Neutrophil (primary cell): ENCODE measurements at regions not wholly inside any gene's neighbourhood (a gene's known extent, or its start where the extent isn't known, plus 50 kb on each side); places are given as distances from the start of the nearest gene placed in this dataset.

ENCODE experiments used
- H3K27ac ChIP-seq: fragments of 200-600 bp; sonication (generic); 2 replicates; pipeline ENCODE4 v1.5.1; 2016; ENCODE audit warnings: mild to moderate bottlenecking, moderate library complexity
- H3K27me3 ChIP-seq: fragments of 200-600 bp; sonication (generic); 2 replicates; pipeline ENCODE4 v1.6.0; 2016; ENCODE audit warnings: mild to moderate bottlenecking
- H3K36me3 ChIP-seq: fragments of 200-600 bp; sonication (generic); 2 replicates; pipeline ENCODE4 v1.5.1; 2017
- H3K4me1 ChIP-seq, 2 experiments: fragments of 200-600 bp in 1 of 2; sonication (generic) in 1 of 2; 1 replicate in 1 of 2; 2 replicates in 1 of 2; pipeline versions ENCODE4 v1.5.1 to v1.6.1; 2013 to 2016; ENCODE audit warnings: low read depth in 1 of 2, low read length in 1 of 2, mild to moderate bottlenecking in 1 of 2, moderate library complexity in 1 of 2; ENCODE audit not compliant: control insufficient read depth in 1 of 2, insufficient read depth in 1 of 2
- H3K4me3 ChIP-seq, 2 experiments: fragments of 200-600 bp in 1 of 2; sonication (generic) in 1 of 2; 1 replicate in 1 of 2; 2 replicates in 1 of 2; pipeline ENCODE4 v1.5.1; 2013 to 2016; ENCODE audit warnings: low read depth in 1 of 2, low read length in 1 of 2, mild to moderate bottlenecking in 1 of 2, moderate library complexity in 1 of 2
- H3K9me3 ChIP-seq: fragments of 200-600 bp; sonication (generic); 2 replicates; pipeline ENCODE4 v1.5.1; 2016
- TF ChIP-seq, protein P1 (sequence below): fragments of 200-600 bp; sonication (generic); IDR thresholded peaks from 2 replicates; pipeline ENCODE4 v1.5.1; 2016; ENCODE audit warnings: antibody characterized with exemption

- Histone ChIP-seq H3K4me3 (no peak overlapping the region), H3K9me3 (no peaks in the 10 kb centered on the region), H3K4me1 (peaks cover 0 to 14% of the 10 kb centered on the region in 2 experiments), H3K27me3 (peaks cover 4% of the 10 kb centered on the region), H3K36me3 (no peaks in the 10 kb centered on the region), H3K27ac (no peak overlapping the region)
- TF ChIP-seq, protein P1, sequence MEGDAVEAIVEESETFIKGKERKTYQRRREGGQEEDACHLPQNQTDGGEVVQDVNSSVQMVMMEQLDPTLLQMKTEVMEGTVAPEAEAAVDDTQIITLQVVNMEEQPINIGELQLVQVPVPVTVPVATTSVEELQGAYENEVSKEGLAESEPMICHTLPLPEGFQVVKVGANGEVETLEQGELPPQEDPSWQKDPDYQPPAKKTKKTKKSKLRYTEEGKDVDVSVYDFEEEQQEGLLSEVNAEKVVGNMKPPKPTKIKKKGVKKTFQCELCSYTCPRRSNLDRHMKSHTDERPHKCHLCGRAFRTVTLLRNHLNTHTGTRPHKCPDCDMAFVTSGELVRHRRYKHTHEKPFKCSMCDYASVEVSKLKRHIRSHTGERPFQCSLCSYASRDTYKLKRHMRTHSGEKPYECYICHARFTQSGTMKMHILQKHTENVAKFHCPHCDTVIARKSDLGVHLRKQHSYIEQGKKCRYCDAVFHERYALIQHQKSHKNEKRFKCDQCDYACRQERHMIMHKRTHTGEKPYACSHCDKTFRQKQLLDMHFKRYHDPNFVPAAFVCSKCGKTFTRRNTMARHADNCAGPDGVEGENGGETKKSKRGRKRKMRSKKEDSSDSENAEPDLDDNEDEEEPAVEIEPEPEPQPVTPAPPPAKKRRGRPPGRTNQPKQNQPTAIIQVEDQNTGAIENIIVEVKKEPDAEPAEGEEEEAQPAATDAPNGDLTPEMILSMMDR, result no peak
These were observed 122.5 kb upstream of the POU3F1 start for GRCh38 chr1:38169121-38169520.

GRCh38 chr1:38168365-38168764 lies 121.8 kb upstream of the POU3F1 start:
- Histone ChIP-seq H3K4me3 (no peak overlapping the region), H3K4me1 (peaks cover 0 to 7% of the 10 kb centered on the region in 2 experiments), H3K36me3 (no peaks in the 10 kb centered on the region), H3K27me3 (peaks cover 4% of the 10 kb centered on the region), H3K27ac (no peak overlapping the region), H3K9me3 (no peaks in the 10 kb centered on the region)
- TF ChIP-seq, protein P1, result no peak

GRCh38 chr1:38166461-38166860 lies 119.9 kb upstream of the POU3F1 start:
- H3K4me1 ChIP-seq, result no peaks in the 10 kb centered on the region
- no peak overlapping the region for H3K27ac ChIP-seq
- TF ChIP-seq, protein P1, result no peak
- peaks cover 11% of the 10 kb centered on the region for H3K27me3 ChIP-seq
- no peak overlapping the region for H3K4me3 ChIP-seq
- no peaks in the 10 kb centered on the region for H3K36me3 ChIP-seq
- no peaks in the 10 kb centered on the region for H3K9me3 ChIP-seq

GRCh38 chr1:38153778-38154470 lies 107.3 kb upstream of the POU3F1 start:
- Histone ChIP-seq H3K27ac (no peak overlapping the region), H3K4me3 (no peak overlapping the region), H3K9me3 (no peaks in the 10 kb centered on the region), H3K36me3 (no peaks in the 10 kb centered on the region), H3K27me3 (peaks cover 3% of the 10 kb centered on the region), H3K4me1 (no peaks in the 10 kb centered on the region)
- TF ChIP-seq, protein P1, result no peak

DNA sequence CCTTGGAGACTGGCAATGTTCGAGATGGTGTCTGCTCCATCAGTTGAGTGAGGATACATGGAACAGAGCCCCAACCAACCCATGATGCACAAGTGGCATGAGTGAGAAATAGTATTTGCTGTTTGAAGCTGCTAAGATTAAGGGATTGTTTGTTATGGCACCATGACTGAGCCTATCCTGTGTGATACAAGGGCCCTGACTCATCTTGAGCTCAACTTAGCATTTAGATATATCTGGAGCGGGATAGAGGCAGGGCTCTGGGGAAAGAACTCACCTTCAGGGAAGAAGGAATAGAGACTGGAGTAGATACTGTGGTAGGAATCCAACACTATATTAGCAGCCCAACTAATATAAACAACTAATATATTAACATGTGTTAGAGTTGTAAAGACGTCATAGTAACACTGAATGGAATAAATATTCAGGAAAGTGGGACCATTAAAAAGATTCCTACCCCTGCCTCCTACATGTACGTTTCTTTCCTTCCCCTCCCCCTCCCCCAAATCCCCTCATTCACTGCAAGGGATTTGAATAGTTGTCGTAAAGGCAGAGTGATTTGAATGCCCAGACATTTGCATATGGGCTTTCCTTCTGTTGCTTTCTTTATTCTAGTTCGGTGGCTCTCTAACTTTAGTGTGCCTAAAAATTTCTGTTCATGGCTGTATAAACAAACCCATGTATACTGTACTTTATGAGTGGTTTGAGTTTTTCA lies 106.6 kb upstream of the POU3F1 start:
- Histone ChIP-seq H3K36me3 (no peaks in the 10 kb centered on the region), H3K4me1 (no peaks in the 10 kb centered on the region), H3K27me3 (peaks cover 3% of the 10 kb centered on the region), H3K27ac (no peak overlapping the region), H3K9me3 (no peaks in the 10 kb centered on the region), H3K4me3 (no peak overlapping the region)
- TF ChIP-seq, protein P1, result no peak
